ENCODE measurements at regions not wholly inside any gene's neighbourhood (a gene's known extent, or its start where the extent isn't known, plus 50 kb on each side); places are given as distances from the start of the nearest gene placed in this dataset.

GRCh38 chr15:46682969-46683791 is 1034.1 kb upstream of the SEMA6D start:
- no peak for TF ChIP-seq ZBTB7A (IDR thresholded peaks at IDR 0.05; ENCODE audit: low read depth)
- no peak for TF ChIP-seq FOXM1 (IDR thresholded peaks at IDR 0.05; ENCODE audit: borderline replicate concordance, low read depth)
- TF ChIP-seq, protein P1, sequence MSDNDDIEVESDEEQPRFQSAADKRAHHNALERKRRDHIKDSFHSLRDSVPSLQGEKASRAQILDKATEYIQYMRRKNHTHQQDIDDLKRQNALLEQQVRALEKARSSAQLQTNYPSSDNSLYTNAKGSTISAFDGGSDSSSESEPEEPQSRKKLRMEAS (IDR thresholded peaks at IDR 0.05), result no peak
- no peak for TF ChIP-seq NFIC (IDR thresholded peaks at IDR 0.05)
- no peak for TF ChIP-seq RAD21 (IDR thresholded peaks at IDR 0.05; ENCODE audit: low read depth)
- no peak for TF ChIP-seq CEBPB (IDR thresholded peaks at IDR 0.05)
- TF ChIP-seq TEAD4 (IDR thresholded peaks at IDR 0.05), result no peak
- TF ChIP-seq TCF12 (IDR thresholded peaks at IDR 0.05; ENCODE audit: low read depth), result no peak
- TF ChIP-seq EP300 (IDR thresholded peaks at IDR 0.05; ENCODE audit: borderline replicate concordance), result no peak
- no peak for TF ChIP-seq USF1 (IDR thresholded peaks at IDR 0.05)
- TF ChIP-seq, protein P2, sequence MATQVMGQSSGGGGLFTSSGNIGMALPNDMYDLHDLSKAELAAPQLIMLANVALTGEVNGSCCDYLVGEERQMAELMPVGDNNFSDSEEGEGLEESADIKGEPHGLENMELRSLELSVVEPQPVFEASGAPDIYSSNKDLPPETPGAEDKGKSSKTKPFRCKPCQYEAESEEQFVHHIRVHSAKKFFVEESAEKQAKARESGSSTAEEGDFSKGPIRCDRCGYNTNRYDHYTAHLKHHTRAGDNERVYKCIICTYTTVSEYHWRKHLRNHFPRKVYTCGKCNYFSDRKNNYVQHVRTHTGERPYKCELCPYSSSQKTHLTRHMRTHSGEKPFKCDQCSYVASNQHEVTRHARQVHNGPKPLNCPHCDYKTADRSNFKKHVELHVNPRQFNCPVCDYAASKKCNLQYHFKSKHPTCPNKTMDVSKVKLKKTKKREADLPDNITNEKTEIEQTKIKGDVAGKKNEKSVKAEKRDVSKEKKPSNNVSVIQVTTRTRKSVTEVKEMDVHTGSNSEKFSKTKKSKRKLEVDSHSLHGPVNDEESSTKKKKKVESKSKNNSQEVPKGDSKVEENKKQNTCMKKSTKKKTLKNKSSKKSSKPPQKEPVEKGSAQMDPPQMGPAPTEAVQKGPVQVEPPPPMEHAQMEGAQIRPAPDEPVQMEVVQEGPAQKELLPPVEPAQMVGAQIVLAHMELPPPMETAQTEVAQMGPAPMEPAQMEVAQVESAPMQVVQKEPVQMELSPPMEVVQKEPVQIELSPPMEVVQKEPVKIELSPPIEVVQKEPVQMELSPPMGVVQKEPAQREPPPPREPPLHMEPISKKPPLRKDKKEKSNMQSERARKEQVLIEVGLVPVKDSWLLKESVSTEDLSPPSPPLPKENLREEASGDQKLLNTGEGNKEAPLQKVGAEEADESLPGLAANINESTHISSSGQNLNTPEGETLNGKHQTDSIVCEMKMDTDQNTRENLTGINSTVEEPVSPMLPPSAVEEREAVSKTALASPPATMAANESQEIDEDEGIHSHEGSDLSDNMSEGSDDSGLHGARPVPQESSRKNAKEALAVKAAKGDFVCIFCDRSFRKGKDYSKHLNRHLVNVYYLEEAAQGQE (IDR thresholded peaks at IDR 0.05; ENCODE audit: low read depth), result no peak
- TF ChIP-seq YY1 (IDR thresholded peaks at IDR 0.05; ENCODE audit: low read depth), result no peak
